GM12878 (cell line): ENCODE measurements at regions not wholly inside any gene's neighbourhood (a gene's known extent, or its start where the extent isn't known, plus 50 kb on each side); places are given as distances from the start of the nearest gene placed in this dataset.

Source experiments
- ATAC-seq: fragments of 200-7000 bp; cut with Tn5 transposase; 3 replicates; pipeline ENCODE4 v1.9.1; 2020; ENCODE audit warnings: mild to moderate bottlenecking, moderate library complexity
- BruUV-seq: library from RNA; stranded (reverse); fragments of 400-500 nt; replicated peaks from 2 replicates; lab custom pipeline; 2021; lab: Mats Ljungman, UMichigan
- CTCF ChIA-PET: fragments of 300-600 bp; sonication (Branson Sonifier 250); formaldehyde crosslinking; extraction: SDS; loops from one replicate; lab custom pipeline; 2021; ENCODE audit warnings: inconsistent platforms; lab: Yijun Ruan, JAX
- POLR2A ChIA-PET: fragments of 350-600 bp; formaldehyde crosslinking; extraction: SDS; loops from one replicate; lab custom pipeline; 2021; ENCODE audit warnings: inconsistent platforms; lab: Charles Lee
- RAD21 ChIA-PET: fragments of 300-600 bp; sonication (Branson Sonifier 250); formaldehyde crosslinking; loops from one replicate; lab custom pipeline; 2023; ENCODE audit warnings: antibody characterized with exemption; ENCODE audit not compliant: unreplicated experiment; lab: Charles Lee
- SMC1A ChIA-PET: fragments of 300-600 bp; sonication (Branson Sonifier 250); formaldehyde crosslinking; loops from one replicate; lab custom pipeline; 2023; ENCODE audit not compliant: unreplicated experiment, uncharacterized antibody; lab: Charles Lee
- DNase-seq: peaks from one replicate; pipeline ENCODE4 v3.0.0-alpha.2; 2011; ENCODE audit warnings: low read depth, low spot score
- FAIRE-seq: peaks from 3 replicates; lab custom pipeline; 2011; peaks lifted over from hg19 to GRCh38; lab: Jason Lieb, UNC
- H2AFZ ChIP-seq: 2 replicates; pipeline ENCODE4 v1.6.0; 2011; ENCODE audit warnings: low read depth, low read length, control low read depth; ENCODE audit not compliant: control insufficient read depth
- H3K27ac ChIP-seq: 2 replicates; pipeline ENCODE4 v1.5.1; 2011; ENCODE audit warnings: control low read depth; ENCODE audit not compliant: control insufficient read depth, insufficient read depth
- H3K27me3 ChIP-seq, 2 experiments: replicated peaks in 1 of 2; 2 replicates each; pipeline versions ENCODE4 v1.6.0 to v1.6.1; 2011; ENCODE audit warnings: low read length in 1 of 2; ENCODE audit not compliant: control insufficient read depth in 2 of 2, insufficient read depth in 2 of 2
- H3K36me3 ChIP-seq, 2 experiments: 2 replicates each; pipeline ENCODE4 v1.5.1; 2011; ENCODE audit warnings: low read length in 1 of 2; ENCODE audit not compliant: control insufficient read depth in 2 of 2, insufficient read depth in 2 of 2
- H3K4me1 ChIP-seq: 2 replicates; pipeline ENCODE4 v1.6.1; 2011; ENCODE audit warnings: mild to moderate bottlenecking, low read length, moderate library complexity, mixed read lengths; ENCODE audit not compliant: control insufficient read depth, insufficient read depth
- H3K4me2 ChIP-seq: 2 replicates; pipeline ENCODE4 v1.6.0; 2011; ENCODE audit warnings: control low read depth; ENCODE audit not compliant: control insufficient read depth, insufficient read depth
- H3K4me3 ChIP-seq: fragments of 200-600 bp; sonication (generic); 2 replicates; pipeline ENCODE4 v1.5.1; 2016
- H3K79me2 ChIP-seq: 2 replicates; pipeline ENCODE4 v1.6.0; 2011; ENCODE audit warnings: low read length; ENCODE audit not compliant: control insufficient read depth, insufficient read depth
- H3K9ac ChIP-seq: 2 replicates; pipeline ENCODE4 v1.8.0; 2011; ENCODE audit warnings: low read length, control low read depth, mixed read lengths; ENCODE audit not compliant: control insufficient read depth, insufficient read depth
- H3K9me3 ChIP-seq: replicated peaks from 3 replicates; pipeline ENCODE4 v1.5.1; 2011; ENCODE audit warnings: mild to moderate bottlenecking, low read length; ENCODE audit not compliant: control insufficient read depth, insufficient read depth
- H4K20me1 ChIP-seq: 2 replicates; pipeline ENCODE4 v1.6.0; 2011; ENCODE audit not compliant: control insufficient read depth, insufficient read depth
- CBFB ChIP-seq: IDR thresholded peaks from 2 replicates; pipeline ENCODE4 v1.6.1; 2016; ENCODE audit warnings: antibody characterized with exemption, low read depth
- CHD4 ChIP-seq: fragments of 200-600 bp; sonication (generic); IDR thresholded peaks from 2 replicates; pipeline ENCODE4 v1.6.1; 2016; ENCODE audit warnings: mild to moderate bottlenecking
- GABPA ChIP-seq: IDR thresholded peaks from 2 replicates; pipeline ENCODE4 v1.6.1; 2014; ENCODE audit warnings: antibody characterized with exemption, low read depth, mild to moderate bottlenecking, inconsistent platforms
- RCOR1 ChIP-seq: conservative IDR thresholded peaks from 2 replicates; pipeline ENCODE4 v1.6.1; 2012; ENCODE audit warnings: low read depth, low read length, improper control_type of control experiment
- SMAD1 ChIP-seq: fragments of 450-650 bp; IDR thresholded peaks from 2 replicates; pipeline ENCODE4 v1.6.1; 2018; ENCODE audit warnings: mild to moderate bottlenecking, low read depth; ENCODE audit not compliant: partially characterized antibody
- SREBF2 ChIP-seq: IDR thresholded peaks from 2 replicates; pipeline ENCODE4 v1.6.1; 2012; ENCODE audit warnings: mild to moderate bottlenecking, low read length
- WGBS: methylation state at CpG from one replicate; pipeline ENCODE4 v1.1.6; 2016; ENCODE audit warnings: low lambda C conversion rate; ENCODE audit not compliant: insufficient replicate concordance, insufficient coverage; ENCODE audit errors: missing lambda C conversion rate; 5-methylcytosine and 5-hydroxymethylcytosine counted together
- in situ Hi-C: fragments of 300-500 bp; cut with MboI; formaldehyde crosslinking; loops from 9 replicates; pipeline ENCODE4 v1.14.3; 2018; ENCODE audit warnings: mixed read lengths
- intact Hi-C: fragments of 100-400 bp; cut with micrococcal nuclease; formaldehyde crosslinking; loops from one replicate; pipeline ENCODE4 v1.14.2; 2022; ENCODE audit not compliant: unreplicated experiment
- TF ChIP-seq, protein P1 (sequence below): fragments of 450-650 bp; IDR thresholded peaks from 2 replicates; pipeline ENCODE4 v1.6.1; 2017; ENCODE audit warnings: mild to moderate bottlenecking, moderate library complexity
- TF ChIP-seq, protein P2 (sequence below): IDR thresholded peaks from 2 replicates; pipeline ENCODE4 v1.6.1; 2012; ENCODE audit warnings: improper control_type of control experiment, low read depth, low read length; ENCODE audit not compliant: insufficient replicate concordance
- TF ChIP-seq, protein P3 (sequence below): fragments of 450-650 bp; IDR thresholded peaks from 2 replicates; pipeline ENCODE4 v1.6.1; 2018; ENCODE audit warnings: borderline replicate concordance, mild to moderate bottlenecking; ENCODE audit not compliant: partially characterized antibody
- TF ChIP-seq, protein P4 (sequence below): fragments of 450-650 bp; IDR thresholded peaks from 2 replicates; pipeline ENCODE4 v1.6.1; 2017; ENCODE audit warnings: borderline replicate concordance

DNA sequence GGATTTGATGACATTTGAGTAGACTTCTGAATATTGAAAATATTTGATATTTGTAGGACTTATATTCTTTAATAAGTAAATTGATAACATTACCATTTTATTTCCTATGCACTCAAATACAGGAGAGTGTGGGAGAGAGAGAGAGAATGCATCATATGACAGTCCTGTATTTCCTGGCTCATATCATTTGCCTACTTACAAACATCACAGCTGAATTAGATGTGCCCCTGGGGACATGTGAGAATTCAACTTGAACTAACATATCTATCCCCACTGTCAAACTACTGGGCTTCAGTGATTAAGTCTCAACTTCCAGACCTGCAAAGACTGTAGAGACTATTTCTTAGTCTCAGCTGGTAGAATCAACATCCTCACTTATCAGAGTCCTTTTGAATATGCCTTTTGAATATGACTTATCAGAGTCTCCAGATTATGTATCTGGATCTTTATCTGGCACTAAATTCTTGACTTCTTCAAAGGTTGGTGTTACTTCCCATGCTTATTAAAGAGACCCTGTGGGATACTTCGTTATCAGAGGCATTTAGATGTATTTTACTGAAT lies 75.5 kb downstream of the PABPC4L start:
- DNase-seq (no peak), FAIRE-seq (no peak), ATAC-seq (no peak)
- no peaks in the 10 kb centered on the region for H3K27me3 ChIP-seq
- POLR2A ChIA-PET, result no interaction called here
- intact Hi-C loops (no loop called here), in situ Hi-C loops (no loop called here)
- H3K36me3 ChIP-seq, result no peaks in the 10 kb centered on the region
- no peaks in the 10 kb centered on the region for H3K4me1 ChIP-seq
- no peak overlapping the region for H3K4me2 ChIP-seq
- H3K9ac ChIP-seq, result no peak overlapping the region
- H3K9me3 ChIP-seq, result no peaks in the 10 kb centered on the region
- RAD21 ChIA-PET, result no interaction called here
- no peak overlapping the region for H2AFZ ChIP-seq
- no peak overlapping the region for H3K27ac ChIP-seq
- TF ChIP-seq GABPA (no peak), SREBF2 (no peak), RCOR1 (no peak), SMAD1 (no peak), CHD4 (no peak), CBFB (no peak)
- TF ChIP-seq, protein P1, sequence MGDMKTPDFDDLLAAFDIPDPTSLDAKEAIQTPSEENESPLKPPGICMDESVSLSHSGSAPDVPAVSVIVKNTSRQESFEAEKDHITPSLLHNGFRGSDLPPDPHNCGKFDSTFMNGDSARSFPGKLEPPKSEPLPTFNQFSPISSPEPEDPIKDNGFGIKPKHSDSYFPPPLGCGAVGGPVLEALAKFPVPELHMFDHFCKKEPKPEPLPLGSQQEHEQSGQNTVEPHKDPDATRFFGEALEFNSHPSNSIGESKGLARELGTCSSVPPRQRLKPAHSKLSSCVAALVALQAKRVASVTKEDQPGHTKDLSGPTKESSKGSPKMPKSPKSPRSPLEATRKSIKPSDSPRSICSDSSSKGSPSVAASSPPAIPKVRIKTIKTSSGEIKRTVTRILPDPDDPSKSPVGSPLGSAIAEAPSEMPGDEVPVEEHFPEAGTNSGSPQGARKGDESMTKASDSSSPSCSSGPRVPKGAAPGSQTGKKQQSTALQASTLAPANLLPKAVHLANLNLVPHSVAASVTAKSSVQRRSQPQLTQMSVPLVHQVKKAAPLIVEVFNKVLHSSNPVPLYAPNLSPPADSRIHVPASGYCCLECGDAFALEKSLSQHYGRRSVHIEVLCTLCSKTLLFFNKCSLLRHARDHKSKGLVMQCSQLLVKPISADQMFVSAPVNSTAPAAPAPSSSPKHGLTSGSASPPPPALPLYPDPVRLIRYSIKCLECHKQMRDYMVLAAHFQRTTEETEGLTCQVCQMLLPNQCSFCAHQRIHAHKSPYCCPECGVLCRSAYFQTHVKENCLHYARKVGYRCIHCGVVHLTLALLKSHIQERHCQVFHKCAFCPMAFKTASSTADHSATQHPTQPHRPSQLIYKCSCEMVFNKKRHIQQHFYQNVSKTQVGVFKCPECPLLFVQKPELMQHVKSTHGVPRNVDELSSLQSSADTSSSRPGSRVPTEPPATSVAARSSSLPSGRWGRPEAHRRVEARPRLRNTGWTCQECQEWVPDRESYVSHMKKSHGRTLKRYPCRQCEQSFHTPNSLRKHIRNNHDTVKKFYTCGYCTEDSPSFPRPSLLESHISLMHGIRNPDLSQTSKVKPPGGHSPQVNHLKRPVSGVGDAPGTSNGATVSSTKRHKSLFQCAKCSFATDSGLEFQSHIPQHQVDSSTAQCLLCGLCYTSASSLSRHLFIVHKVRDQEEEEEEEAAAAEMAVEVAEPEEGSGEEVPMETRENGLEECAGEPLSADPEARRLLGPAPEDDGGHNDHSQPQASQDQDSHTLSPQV, result no peak
- TF ChIP-seq, protein P2, sequence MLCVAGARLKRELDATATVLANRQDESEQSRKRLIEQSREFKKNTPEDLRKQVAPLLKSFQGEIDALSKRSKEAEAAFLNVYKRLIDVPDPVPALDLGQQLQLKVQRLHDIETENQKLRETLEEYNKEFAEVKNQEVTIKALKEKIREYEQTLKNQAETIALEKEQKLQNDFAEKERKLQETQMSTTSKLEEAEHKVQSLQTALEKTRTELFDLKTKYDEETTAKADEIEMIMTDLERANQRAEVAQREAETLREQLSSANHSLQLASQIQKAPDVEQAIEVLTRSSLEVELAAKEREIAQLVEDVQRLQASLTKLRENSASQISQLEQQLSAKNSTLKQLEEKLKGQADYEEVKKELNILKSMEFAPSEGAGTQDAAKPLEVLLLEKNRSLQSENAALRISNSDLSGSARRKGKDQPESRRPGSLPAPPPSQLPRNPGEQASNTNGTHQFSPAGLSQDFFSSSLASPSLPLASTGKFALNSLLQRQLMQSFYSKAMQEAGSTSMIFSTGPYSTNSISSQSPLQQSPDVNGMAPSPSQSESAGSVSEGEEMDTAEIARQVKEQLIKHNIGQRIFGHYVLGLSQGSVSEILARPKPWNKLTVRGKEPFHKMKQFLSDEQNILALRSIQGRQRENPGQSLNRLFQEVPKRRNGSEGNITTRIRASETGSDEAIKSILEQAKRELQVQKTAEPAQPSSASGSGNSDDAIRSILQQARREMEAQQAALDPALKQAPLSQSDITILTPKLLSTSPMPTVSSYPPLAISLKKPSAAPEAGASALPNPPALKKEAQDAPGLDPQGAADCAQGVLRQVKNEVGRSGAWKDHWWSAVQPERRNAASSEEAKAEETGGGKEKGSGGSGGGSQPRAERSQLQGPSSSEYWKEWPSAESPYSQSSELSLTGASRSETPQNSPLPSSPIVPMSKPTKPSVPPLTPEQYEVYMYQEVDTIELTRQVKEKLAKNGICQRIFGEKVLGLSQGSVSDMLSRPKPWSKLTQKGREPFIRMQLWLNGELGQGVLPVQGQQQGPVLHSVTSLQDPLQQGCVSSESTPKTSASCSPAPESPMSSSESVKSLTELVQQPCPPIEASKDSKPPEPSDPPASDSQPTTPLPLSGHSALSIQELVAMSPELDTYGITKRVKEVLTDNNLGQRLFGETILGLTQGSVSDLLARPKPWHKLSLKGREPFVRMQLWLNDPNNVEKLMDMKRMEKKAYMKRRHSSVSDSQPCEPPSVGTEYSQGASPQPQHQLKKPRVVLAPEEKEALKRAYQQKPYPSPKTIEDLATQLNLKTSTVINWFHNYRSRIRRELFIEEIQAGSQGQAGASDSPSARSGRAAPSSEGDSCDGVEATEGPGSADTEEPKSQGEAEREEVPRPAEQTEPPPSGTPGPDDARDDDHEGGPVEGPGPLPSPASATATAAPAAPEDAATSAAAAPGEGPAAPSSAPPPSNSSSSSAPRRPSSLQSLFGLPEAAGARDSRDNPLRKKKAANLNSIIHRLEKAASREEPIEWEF, result no peak
- TF ChIP-seq, protein P3, sequence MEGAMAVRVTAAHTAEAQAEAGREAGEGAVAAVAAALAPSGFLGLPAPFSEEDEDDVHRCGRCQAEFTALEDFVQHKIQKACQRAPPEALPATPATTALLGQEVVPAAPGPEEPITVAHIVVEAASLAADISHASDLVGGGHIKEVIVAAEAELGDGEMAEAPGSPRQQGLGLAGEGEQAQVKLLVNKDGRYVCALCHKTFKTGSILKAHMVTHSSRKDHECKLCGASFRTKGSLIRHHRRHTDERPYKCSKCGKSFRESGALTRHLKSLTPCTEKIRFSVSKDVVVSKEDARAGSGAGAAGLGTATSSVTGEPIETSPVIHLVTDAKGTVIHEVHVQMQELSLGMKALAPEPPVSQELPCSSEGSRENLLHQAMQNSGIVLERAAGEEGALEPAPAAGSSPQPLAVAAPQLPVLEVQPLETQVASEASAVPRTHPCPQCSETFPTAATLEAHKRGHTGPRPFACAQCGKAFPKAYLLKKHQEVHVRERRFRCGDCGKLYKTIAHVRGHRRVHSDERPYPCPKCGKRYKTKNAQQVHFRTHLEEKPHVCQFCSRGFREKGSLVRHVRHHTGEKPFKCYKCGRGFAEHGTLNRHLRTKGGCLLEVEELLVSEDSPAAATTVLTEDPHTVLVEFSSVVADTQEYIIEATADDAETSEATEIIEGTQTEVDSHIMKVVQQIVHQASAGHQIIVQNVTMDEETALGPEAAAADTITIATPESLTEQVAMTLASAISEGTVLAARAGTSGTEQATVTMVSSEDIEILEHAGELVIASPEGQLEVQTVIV, result no peak
- TF ChIP-seq, protein P4, sequence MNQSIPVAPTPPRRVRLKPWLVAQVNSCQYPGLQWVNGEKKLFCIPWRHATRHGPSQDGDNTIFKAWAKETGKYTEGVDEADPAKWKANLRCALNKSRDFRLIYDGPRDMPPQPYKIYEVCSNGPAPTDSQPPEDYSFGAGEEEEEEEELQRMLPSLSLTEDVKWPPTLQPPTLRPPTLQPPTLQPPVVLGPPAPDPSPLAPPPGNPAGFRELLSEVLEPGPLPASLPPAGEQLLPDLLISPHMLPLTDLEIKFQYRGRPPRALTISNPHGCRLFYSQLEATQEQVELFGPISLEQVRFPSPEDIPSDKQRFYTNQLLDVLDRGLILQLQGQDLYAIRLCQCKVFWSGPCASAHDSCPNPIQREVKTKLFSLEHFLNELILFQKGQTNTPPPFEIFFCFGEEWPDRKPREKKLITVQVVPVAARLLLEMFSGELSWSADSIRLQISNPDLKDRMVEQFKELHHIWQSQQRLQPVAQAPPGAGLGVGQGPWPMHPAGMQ, result no peak
- TF ChIP-seq, all 136 proteins: peak for 0
- 0% methylated on average over 1 of the region's 1 CpG for WGBS
- ChIA-PET SMC1A (no interaction called here), CTCF (no interaction called here)
- Histone ChIP-seq H3K79me2 (no peaks in the 10 kb centered on the region), H4K20me1 (no peaks in the 10 kb centered on the region), H3K4me3 (no peak overlapping the region)
- BruUV-seq, result no TSS peak
